ENCODE measurements at regions not wholly inside any gene's neighbourhood (a gene's known extent, or its start where the extent isn't known, plus 50 kb on each side); places are given as distances from the start of the nearest gene placed in this dataset.

GRCh38 chr6:84408028-84408427 lies 180.6 kb upstream of the CEP162 start:
- H3K36me3 ChIP-seq (ENCODE audit: control insufficient read depth in 1 of 2, insufficient read depth in 2 of 2, low read length in 1 of 2), result no peaks in the 10 kb centered on the region
- WGBS, 2 donors, result 85 to 87% methylated on average over 4 of the region's 4 CpGs
- intact Hi-C loops (cut with DNase I), result no loop called here
- H3K4me1 ChIP-seq (ENCODE audit: control insufficient read depth in 1 of 2, insufficient read depth in 2 of 2, low read length in 2 of 2), result peaks cover 0 to 4% of the 10 kb centered on the region in 2 donors
- no peaks in the 10 kb centered on the region for H3K27me3 ChIP-seq (ENCODE audit: control insufficient read depth in 1 of 2, insufficient read depth in 2 of 2, low read length in 1 of 2)
- no peak overlapping the region for H3K27ac ChIP-seq (ENCODE audit: low read depth in 1 of 2, low read length in 2 of 2)
- H3K4me3 ChIP-seq (ENCODE audit: low read length in 2 of 2), result no peak overlapping the region
- ATAC-seq (ENCODE audit: low FRiP score) (no peak), DNase-seq (no peak)
- no peaks in the 10 kb centered on the region for H3K9me3 ChIP-seq (ENCODE audit: control insufficient read depth, low read length)

DNA sequence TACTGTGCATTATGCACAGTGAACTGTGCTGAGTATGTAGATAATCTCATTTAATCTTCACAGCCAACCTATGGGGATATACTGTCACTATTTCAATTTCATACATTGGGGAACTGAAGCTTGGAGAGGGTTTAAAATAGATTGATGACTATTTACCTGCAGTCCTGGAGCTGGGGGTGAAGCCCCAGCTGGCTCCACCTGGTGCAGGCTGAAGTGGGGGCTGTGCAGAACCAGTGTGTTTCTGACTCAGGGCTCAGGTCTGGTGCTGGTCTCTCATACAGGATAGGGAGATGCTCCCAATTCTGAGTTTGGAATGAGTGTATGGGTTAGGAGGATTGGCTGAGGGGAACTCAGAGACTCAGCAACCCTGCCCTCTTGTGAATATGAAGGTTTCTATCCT lies 176.1 kb upstream of the CEP162 start:
- intact Hi-C loops (cut with DNase I), result no loop called here
- Histone ChIP-seq H3K36me3 (ENCODE audit: control insufficient read depth in 1 of 2, insufficient read depth in 2 of 2, low read length in 1 of 2) (no peaks in the 10 kb centered on the region), H3K27me3 (ENCODE audit: control insufficient read depth in 1 of 2, insufficient read depth in 2 of 2, low read length in 1 of 2) (no peaks in the 10 kb centered on the region), H3K4me3 (ENCODE audit: low read length in 2 of 2) (no peak overlapping the region), H3K4me1 (ENCODE audit: control insufficient read depth in 1 of 2, insufficient read depth in 2 of 2, low read length in 2 of 2) (no peaks in the 10 kb centered on the region), H3K9me3 (ENCODE audit: control insufficient read depth, low read length) (no peaks in the 10 kb centered on the region), H3K27ac (ENCODE audit: low read depth in 1 of 2, low read length in 2 of 2) (no peak overlapping the region)
- DNase-seq (no peak), ATAC-seq (ENCODE audit: low FRiP score) (no peak)

GRCh38 chr6:84399003-84399402 lies 171.6 kb upstream of the CEP162 start:
- no peak for DNase-seq
- H3K27me3 ChIP-seq (ENCODE audit: control insufficient read depth in 1 of 2, insufficient read depth in 2 of 2, low read length in 1 of 2), result no peaks in the 10 kb centered on the region
- no peaks in the 10 kb centered on the region for H3K36me3 ChIP-seq (ENCODE audit: control insufficient read depth in 1 of 2, insufficient read depth in 2 of 2, low read length in 1 of 2)
- no peak for ATAC-seq (ENCODE audit: low FRiP score)
- no peak overlapping the region for H3K27ac ChIP-seq (ENCODE audit: low read depth in 1 of 2, low read length in 2 of 2)
- WGBS, 2 donors, result 81 to 93% methylated on average over 2 of the region's 2 CpGs
- no peak overlapping the region for H3K4me3 ChIP-seq (ENCODE audit: low read length in 2 of 2)
- no peaks in the 10 kb centered on the region for H3K4me1 ChIP-seq (ENCODE audit: control insufficient read depth in 1 of 2, insufficient read depth in 2 of 2, low read length in 2 of 2)
- H3K9me3 ChIP-seq (ENCODE audit: control insufficient read depth, low read length), result no peaks in the 10 kb centered on the region
- intact Hi-C loops (cut with DNase I), result no loop called here

DNA sequence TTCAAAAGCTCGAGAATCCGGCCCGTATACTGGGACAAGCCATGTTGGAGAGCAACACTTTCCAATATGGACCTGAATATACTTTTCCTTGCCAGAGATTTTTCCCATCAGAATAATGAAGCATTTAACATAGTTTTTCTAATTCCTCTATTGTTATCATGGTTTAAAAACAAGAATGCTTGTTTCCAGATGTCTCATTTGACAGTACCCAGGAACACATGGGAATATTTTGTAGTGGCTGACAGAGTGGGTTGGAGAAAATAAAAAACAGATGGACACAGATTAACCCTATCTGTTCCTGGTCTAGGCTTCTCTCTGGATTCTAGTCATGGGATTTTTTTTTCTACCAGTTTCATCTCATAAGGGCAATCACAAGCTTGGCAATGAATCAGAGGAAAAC lies 164.8 kb upstream of the CEP162 start:
- H3K4me3 ChIP-seq (ENCODE audit: low read length in 2 of 2), result no peak overlapping the region
- H3K27me3 ChIP-seq (ENCODE audit: control insufficient read depth in 1 of 2, insufficient read depth in 2 of 2, low read length in 1 of 2), result no peaks in the 10 kb centered on the region
- DNase-seq (no peak), ATAC-seq (ENCODE audit: low FRiP score) (no peak)
- no peak overlapping the region for H3K27ac ChIP-seq (ENCODE audit: low read depth in 1 of 2, low read length in 2 of 2)
- H3K4me1 ChIP-seq (ENCODE audit: control insufficient read depth in 1 of 2, insufficient read depth in 2 of 2, low read length in 2 of 2), result no peaks in the 10 kb centered on the region
- no peaks in the 10 kb centered on the region for H3K9me3 ChIP-seq (ENCODE audit: control insufficient read depth, low read length)
- H3K36me3 ChIP-seq (ENCODE audit: control insufficient read depth in 1 of 2, insufficient read depth in 2 of 2, low read length in 1 of 2), result no peaks in the 10 kb centered on the region
- 62 to 83% methylated on average over 3 of the region's 3 CpGs for WGBS, 2 donors
- intact Hi-C loops (cut with DNase I), result no loop called here

DNA sequence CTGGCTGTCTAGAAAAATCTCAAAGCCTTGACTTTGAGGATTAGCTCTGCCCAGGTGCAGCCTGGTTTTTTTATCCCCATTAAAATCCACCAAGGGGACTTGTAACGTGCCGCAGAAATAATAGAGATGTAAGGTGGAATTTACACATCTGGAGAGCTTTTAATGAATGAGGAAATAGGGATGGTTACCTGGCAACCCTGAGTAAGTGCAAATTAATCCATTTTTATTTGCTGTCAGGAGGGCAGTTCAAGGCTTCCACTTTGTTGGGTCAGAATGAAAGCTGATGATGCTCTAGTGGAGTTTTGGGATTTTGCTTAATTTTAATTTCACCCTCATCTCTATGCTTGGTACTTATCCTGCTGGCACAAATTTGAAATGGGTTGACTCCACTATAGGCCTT lies 163.4 kb upstream of the CEP162 start:
- Histone ChIP-seq H3K36me3 (ENCODE audit: control insufficient read depth in 1 of 2, insufficient read depth in 2 of 2, low read length in 1 of 2) (no peaks in the 10 kb centered on the region), H3K27ac (ENCODE audit: low read depth in 1 of 2, low read length in 2 of 2) (no peak overlapping the region), H3K9me3 (ENCODE audit: control insufficient read depth, low read length) (peaks cover 2% of the 10 kb centered on the region), H3K27me3 (ENCODE audit: control insufficient read depth in 1 of 2, insufficient read depth in 2 of 2, low read length in 1 of 2) (no peaks in the 10 kb centered on the region), H3K4me1 (ENCODE audit: control insufficient read depth in 1 of 2, insufficient read depth in 2 of 2, low read length in 2 of 2) (no peaks in the 10 kb centered on the region), H3K4me3 (ENCODE audit: low read length in 2 of 2) (no peak overlapping the region)
- ATAC-seq (ENCODE audit: low FRiP score), result no peak
- intact Hi-C loops (cut with DNase I), result no loop called here
- DNase-seq, result no peak
- WGBS, 2 donors, result 84% methylated on average over 2 of the region's 2 CpGs

DNA sequence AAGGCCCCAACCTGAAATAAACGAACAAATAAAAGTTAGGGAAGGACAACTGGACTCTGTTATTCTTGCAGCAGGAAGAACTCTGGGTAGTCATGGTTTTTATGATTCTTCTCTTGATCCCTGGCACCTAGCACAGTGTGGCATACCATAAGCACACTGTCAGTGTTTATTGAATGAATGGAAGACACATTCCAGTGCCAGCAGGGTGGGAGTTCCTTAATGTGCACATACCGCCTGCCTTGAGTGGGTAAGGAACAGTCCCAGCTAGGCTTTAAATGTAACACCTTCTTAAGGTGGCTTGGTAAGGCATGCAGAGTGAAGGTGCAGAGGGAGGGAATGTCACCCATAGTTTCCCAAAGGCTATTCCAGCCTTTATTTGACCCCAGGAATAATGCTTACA lies 162.9 kb upstream of the CEP162 start:
- no peak for DNase-seq
- 50 to 59% methylated on average over 2 of the region's 2 CpGs for whole genome bisulfite sequencing, 2 donors
- Histone ChIP-seq H3K36me3 (ENCODE audit: control insufficient read depth in 1 of 2, insufficient read depth in 2 of 2, low read length in 1 of 2) (no peaks in the 10 kb centered on the region), H3K4me3 (ENCODE audit: low read length in 2 of 2) (no peak overlapping the region), H3K4me1 (ENCODE audit: control insufficient read depth in 1 of 2, insufficient read depth in 2 of 2, low read length in 2 of 2) (no peaks in the 10 kb centered on the region), H3K9me3 (ENCODE audit: control insufficient read depth, low read length) (peaks cover 2% of the 10 kb centered on the region), H3K27ac (ENCODE audit: low read depth in 1 of 2, low read length in 2 of 2) (no peak overlapping the region), H3K27me3 (ENCODE audit: control insufficient read depth in 1 of 2, insufficient read depth in 2 of 2, low read length in 1 of 2) (no peaks in the 10 kb centered on the region)
- intact Hi-C loops (cut with DNase I), result no loop called here
- no peak for ATAC-seq (ENCODE audit: low FRiP score)

DNA sequence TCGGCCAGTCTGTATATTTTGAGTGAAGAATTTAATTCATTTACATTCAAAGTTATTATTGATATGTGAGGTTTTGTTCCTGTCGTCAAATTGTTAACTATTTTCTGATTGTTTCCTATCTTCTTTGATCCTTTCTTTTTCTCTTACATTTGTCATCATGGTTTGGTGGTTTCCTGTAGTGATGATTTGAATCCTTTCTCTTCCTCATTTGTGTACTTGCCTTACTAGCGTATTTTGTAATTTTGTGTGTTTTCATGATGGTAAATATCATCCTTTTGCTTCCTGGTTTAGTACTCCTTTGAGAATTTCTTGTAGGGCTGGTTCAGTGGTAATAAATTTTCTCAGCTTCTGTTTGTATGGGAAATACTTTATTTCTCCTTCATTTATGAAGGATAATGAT lies 151.7 kb upstream of the CEP162 start:
- peaks cover 1% of the 10 kb centered on the region for H3K9me3 ChIP-seq (ENCODE audit: control insufficient read depth, low read length)
- H3K36me3 ChIP-seq (ENCODE audit: control insufficient read depth in 1 of 2, insufficient read depth in 2 of 2, low read length in 1 of 2), result no peaks in the 10 kb centered on the region
- 87 to 93% methylated on average over 3 of the region's 3 CpGs for WGBS, 2 donors
- no peak overlapping the region for H3K27ac ChIP-seq (ENCODE audit: low read depth in 1 of 2, low read length in 2 of 2)
- DNase-seq, result no peak
- intact Hi-C loops (cut with DNase I), result no loop called here
- H3K4me1 ChIP-seq (ENCODE audit: control insufficient read depth in 1 of 2, insufficient read depth in 2 of 2, low read length in 2 of 2), result no peaks in the 10 kb centered on the region
- no peak overlapping the region for H3K4me3 ChIP-seq (ENCODE audit: low read length in 2 of 2)
- no peaks in the 10 kb centered on the region for H3K27me3 ChIP-seq (ENCODE audit: control insufficient read depth in 1 of 2, insufficient read depth in 2 of 2, low read length in 1 of 2)
- no peak for ATAC-seq (ENCODE audit: low FRiP score)

DNA sequence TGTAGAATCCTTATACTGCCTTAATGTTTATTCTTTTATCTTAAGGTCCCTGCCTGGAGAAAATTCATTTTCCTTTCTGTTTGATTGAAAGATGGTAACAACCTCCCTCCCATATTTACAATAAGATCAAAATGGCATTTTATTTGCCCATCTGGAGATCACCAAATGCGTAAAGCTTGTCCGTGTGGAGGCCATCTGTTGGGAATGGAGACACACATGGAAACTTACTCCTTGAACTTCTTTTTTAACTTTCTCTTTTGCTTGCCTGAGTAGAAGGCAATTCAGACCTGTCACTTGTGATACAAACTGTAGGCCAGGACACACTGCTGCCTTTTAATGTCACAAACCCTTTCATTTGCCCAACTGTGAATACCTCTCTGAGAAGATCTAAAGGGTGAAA lies 144.8 kb upstream of the CEP162 start:
- ATAC-seq (ENCODE audit: low FRiP score) (no peak), DNase-seq (no peak)
- no peak overlapping the region for H3K4me3 ChIP-seq (ENCODE audit: low read length in 2 of 2)
- 82 to 93% methylated on average over 2 of the region's 2 CpGs for WGBS, 2 donors
- no peaks in the 10 kb centered on the region for H3K36me3 ChIP-seq (ENCODE audit: control insufficient read depth in 1 of 2, insufficient read depth in 2 of 2, low read length in 1 of 2)
- intact Hi-C loops (cut with DNase I), result no loop called here
- H3K4me1 ChIP-seq (ENCODE audit: control insufficient read depth in 1 of 2, insufficient read depth in 2 of 2, low read length in 2 of 2), result no peaks in the 10 kb centered on the region
- no peak overlapping the region for H3K27ac ChIP-seq (ENCODE audit: low read depth in 1 of 2, low read length in 2 of 2)
- no peaks in the 10 kb centered on the region for H3K9me3 ChIP-seq (ENCODE audit: control insufficient read depth, low read length)
- H3K27me3 ChIP-seq (ENCODE audit: control insufficient read depth in 1 of 2, insufficient read depth in 2 of 2, low read length in 1 of 2), result no peaks in the 10 kb centered on the region

DNA sequence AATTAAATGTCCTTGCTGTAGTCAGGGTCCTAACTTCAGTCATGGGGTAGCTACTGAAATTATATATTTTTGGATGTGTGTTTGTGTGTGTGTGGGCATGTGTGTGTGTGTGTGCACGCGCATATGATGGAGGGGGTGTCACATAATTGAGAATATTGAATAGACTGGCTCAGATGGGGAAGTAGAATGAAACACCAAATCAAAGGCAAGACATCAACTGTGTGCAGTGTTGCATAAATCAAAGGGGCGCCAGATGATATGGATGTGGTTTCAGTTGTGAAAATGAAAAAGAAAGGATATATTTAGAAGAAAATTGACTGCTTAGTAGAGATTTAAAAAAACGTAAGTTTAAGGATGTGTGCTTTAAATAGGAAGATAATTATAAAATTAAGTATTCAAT lies 144.2 kb upstream of the CEP162 start:
- H3K4me3 ChIP-seq (ENCODE audit: low read length in 2 of 2), result no peak overlapping the region
- 74 to 83% methylated on average over 4 of the region's 4 CpGs for WGBS, 2 donors

More for the DNA sequence above, 144.2 kb upstream of the CEP162 start:
- no peak overlapping the region for H3K27ac ChIP-seq (ENCODE audit: low read depth in 1 of 2, low read length in 2 of 2)
- no peaks in the 10 kb centered on the region for H3K4me1 ChIP-seq (ENCODE audit: control insufficient read depth in 1 of 2, insufficient read depth in 2 of 2, low read length in 2 of 2)
- H3K9me3 ChIP-seq (ENCODE audit: control insufficient read depth, low read length), result no peaks in the 10 kb centered on the region
- ATAC-seq (ENCODE audit: low FRiP score), result no peak
- intact Hi-C loops (cut with DNase I), result no loop called here
- no peaks in the 10 kb centered on the region for H3K27me3 ChIP-seq (ENCODE audit: control insufficient read depth in 1 of 2, insufficient read depth in 2 of 2, low read length in 1 of 2)
- no peaks in the 10 kb centered on the region for H3K36me3 ChIP-seq (ENCODE audit: control insufficient read depth in 1 of 2, insufficient read depth in 2 of 2, low read length in 1 of 2)
- DNase-seq, result no peak

Measured in aorta (tissue), 5 donors.